ENCODE measurements at regions not wholly inside any gene's neighbourhood (a gene's known extent, or its start where the extent isn't known, plus 50 kb on each side); places are given as distances from the start of the nearest gene placed in this dataset.

- intact Hi-C loops (cut with micrococcal nuclease) = no loop called here
Observed at GRCh38 chr2:204012072-204012653, 75.6 kb downstream of the ICOS start.

- intact Hi-C loops (cut with micrococcal nuclease) = loop anchor here (1.0 kb wide), 1 partner anchor 9 kb away; no protein-coding TSS in a partner anchor
Observed at GRCh38 chr2:204015118-204015843, 78.7 kb downstream of the ICOS start.

GRCh38 chr2:204018717-204019116, 82.2 kb downstream of the ICOS start:
- intact Hi-C loops (cut with micrococcal nuclease) = loop anchor here (1.0 to 2.0 kb wide), 6 partner anchors 9 to 148 kb away; no protein-coding TSS in a partner anchor

GRCh38 chr2:204019572-204020501, 83.3 kb downstream of the ICOS start:
- intact Hi-C loops (cut with micrococcal nuclease) = loop anchor here (1.0 to 2.0 kb wide), 6 partner anchors 7 to 149 kb away; no protein-coding TSS in a partner anchor

GRCh38 chr2:204021290-204022081, 84.9 kb downstream of the ICOS start:
- intact Hi-C loops (cut with micrococcal nuclease) = loop anchor here (2.0 kb wide), 1 partner anchor 29 kb away; no protein-coding TSS in a partner anchor

GRCh38 chr2:204022550-204022949, 86.0 kb downstream of the ICOS start:
- intact Hi-C loops (cut with micrococcal nuclease) = loop anchor here (2.0 kb wide), 1 partner anchor 28 kb away; no protein-coding TSS in a partner anchor

GRCh38 chr2:204023088-204023487, 86.5 kb downstream of the ICOS start:
- intact Hi-C loops (cut with micrococcal nuclease) = loop anchor here (2.0 kb wide), 1 partner anchor 28 kb away; no protein-coding TSS in a partner anchor

- intact Hi-C loops (cut with micrococcal nuclease) = loop anchor here (1.0 kb wide), 2 partner anchors 121 to 154 kb away; no protein-coding TSS in a partner anchor
Observed at GRCh38 chr2:204024503-204024902, 87.9 kb downstream of the ICOS start.

GRCh38 chr2:204024906-204025475, 88.4 kb downstream of the ICOS start:
- intact Hi-C loops (cut with micrococcal nuclease) = loop anchor here (1.0 kb wide), 2 partner anchors 120 to 153 kb away; no protein-coding TSS in a partner anchor

GRCh38 chr2:204026294-204026693, 89.7 kb downstream of the ICOS start:
- intact Hi-C loops (cut with micrococcal nuclease) = loop anchor here (2.0 kb wide), 1 partner anchor 83 kb away; no protein-coding TSS in a partner anchor

- intact Hi-C loops (cut with micrococcal nuclease) = loop anchor here (1.0 to 2.0 kb wide), 6 partner anchors 8 to 156 kb away; no protein-coding TSS in a partner anchor
Observed at GRCh38 chr2:204027091-204027490, 90.5 kb downstream of the ICOS start.

GRCh38 chr2:204030322-204030721, 93.8 kb downstream of the ICOS start:
- intact Hi-C loops (cut with micrococcal nuclease) = no loop called here

- intact Hi-C loops (cut with micrococcal nuclease) = no loop called here
Observed at GRCh38 chr2:204031056-204031455, 94.5 kb downstream of the ICOS start.

- intact Hi-C loops (cut with micrococcal nuclease) = no loop called here
Observed at GRCh38 chr2:204032301-204032700, 95.7 kb downstream of the ICOS start.

- intact Hi-C loops (cut with micrococcal nuclease) = no loop called here
Observed at GRCh38 chr2:204033611-204034495, 97.3 kb downstream of the ICOS start.

- intact Hi-C loops (cut with micrococcal nuclease) = no loop called here
Observed at GRCh38 chr2:204036706-204037105, 100.1 kb downstream of the ICOS start.

GRCh38 chr2:204037286-204037685, 100.7 kb downstream of the ICOS start:
- intact Hi-C loops (cut with micrococcal nuclease) = no loop called here

- intact Hi-C loops (cut with micrococcal nuclease) = no loop called here
Observed at GRCh38 chr2:204039298-204039838, 102.8 kb downstream of the ICOS start.

GRCh38 chr2:204040016-204040415, 103.5 kb downstream of the ICOS start:
- intact Hi-C loops (cut with micrococcal nuclease) = no loop called here

Measured in T-helper 1 cell treated with Interleukin-12 subunit alpha and Interleukin-12 subunit beta and Interleukin-4 antibody, amounts not matched to agents 30 ng/mL and 1 ng/mL, for 36 hours (primary cell).